Spleen (tissue), 11 donors: ENCODE measurements at regions not wholly inside any gene's neighbourhood (a gene's known extent, or its start where the extent isn't known, plus 50 kb on each side); places are given as distances from the start of the nearest gene placed in this dataset.

Experiments used
- DNase-seq: peaks from one replicate; pipeline ENCODE4 v3.0.0-alpha.2; 2020
- H3K27ac ChIP-seq, 8 donors: fragments of 200-600 bp; sonication (generic) in 7 of 8; 1 replicate in 4 of 8; 2 replicates in 4 of 8; pipeline versions ENCODE4 v1.5.0 to v1.8.0; 2016 to 2021; ENCODE audit warnings: inconsistent platforms in 4 of 8, mild to moderate bottlenecking in 4 of 8, moderate library complexity in 1 of 8
- H3K27me3 ChIP-seq, 7 donors: fragments of 200-600 bp; sonication (generic) in 6 of 7; replicated peaks in 1 of 7; 1 replicate in 4 of 7; 2 replicates in 3 of 7; pipeline versions ENCODE4 v1.5.0 to v1.8.0; 2016 to 2021; ENCODE audit warnings: inconsistent platforms in 3 of 7, mild to moderate bottlenecking in 1 of 7
- H3K36me3 ChIP-seq, 6 donors: fragments of 200-600 bp; sonication (generic) in 5 of 6; 1 replicate in 4 of 6; 2 replicates in 2 of 6; pipeline versions ENCODE4 v1.5.0 to v1.8.0; 2016 to 2021; ENCODE audit warnings: inconsistent platforms in 2 of 6
- H3K4me1 ChIP-seq, 6 donors: fragments of 200-600 bp; sonication (generic) in 5 of 6; 1 replicate in 3 of 6; 2 replicates in 3 of 6; pipeline versions ENCODE4 v1.5.0 to v1.8.0; 2016 to 2021; ENCODE audit warnings: inconsistent platforms in 3 of 6
- H3K4me3 ChIP-seq, 8 donors: fragments of 200-600 bp; sonication (generic) in 7 of 8; 1 replicate in 4 of 8; 2 replicates in 4 of 8; pipeline versions ENCODE4 v1.5.0 to v1.8.0; 2016 to 2021; ENCODE audit warnings: inconsistent platforms in 4 of 8, mild to moderate bottlenecking in 4 of 8, moderate library complexity in 2 of 8
- H3K9me3 ChIP-seq, 8 donors: fragments of 200-600 bp; sonication (generic) in 7 of 8; 1 replicate in 4 of 8; 2 replicates in 4 of 8; pipeline versions ENCODE4 v1.5.0 to v1.8.0; 2016 to 2021; ENCODE audit warnings: inconsistent platforms in 4 of 8
- CTCF ChIP-seq, 11 experiments: fragments of 200-600 bp in 7 of 11; fragments of 450-650 bp in 4 of 11; sonication (generic) in 4 of 11; IDR thresholded peaks in 8 of 11; conservative IDR thresholded peaks in 3 of 11; 1 replicate in 7 of 11; 2 replicates in 4 of 11; pipeline versions ENCODE4 v1.4.0 to v1.8.0; 2016 to 2021; ENCODE audit warnings: antibody characterized with exemption in 11 of 11, inconsistent platforms in 4 of 11, mild to moderate bottlenecking in 1 of 11
- POLR2A ChIP-seq, 3 donors: fragments of 450-650 bp; IDR thresholded peaks; one replicate each; pipeline ENCODE4 v1.5.1; 2017; ENCODE audit warnings: antibody characterized with exemption in 3 of 3, mild to moderate bottlenecking in 1 of 3
- POLR2AphosphoS5 ChIP-seq, 3 donors: sonication (generic); formaldehyde crosslinking; IDR thresholded peaks; one replicate each; pipeline ENCODE4 v1.5.1; 2017; ENCODE audit warnings: antibody characterized with exemption in 3 of 3
- WGBS, 5 donors: extraction: QIAGEN DNeasy Blood & Tissue Kit in 3 of 5; methylation state at CpG; one replicate each; pipeline versions ENCODE4 v1.1.5 to v1.1.7; 2013 to 2018; 5-methylcytosine and 5-hydroxymethylcytosine counted together
- intact Hi-C: fragments of 100-400 bp; cut with DNase I; formaldehyde crosslinking; loops from one replicate; pipeline ENCODE4 v1.15.0; 2023; ENCODE audit warnings: low total_unique reads
- donor health status: healthy with polysubstance abuse.
- donor health status: DM: no; HTN: no; CAD: no; lungs with moderate emphysema.
- donor health status: DM: no; HTN: no; CAD: no.
- donor health status: Bipolar disorder and iron deficiency.
- donor health status: healthy.
- donor health status: DM: no; HTN: no; CAD: no.
- donor health status: DM: yes; HTN: yes; CAD: no.

GRCh38 chr9:78622126-78622525 lies 325.2 kb downstream of the PSAT1 start:
- no peak overlapping the region for H3K27ac ChIP-seq
- H3K27me3 ChIP-seq: no peaks in the 10 kb centered on the region
- no peak overlapping the region for H3K4me3 ChIP-seq
- no peaks in the 10 kb centered on the region for H3K36me3 ChIP-seq
- DNase-seq: no peak
- no peaks in the 10 kb centered on the region for H3K4me1 ChIP-seq
- WGBS, 5 donors: 85 to 95% (median 89%) methylated on average over 2 of the region's 2 CpGs
- TF ChIP-seq POLR2A (IDR thresholded peaks at IDR 0.05): no peak
- no peaks in the 10 kb centered on the region for H3K9me3 ChIP-seq
- intact Hi-C loops: no loop called here

GRCh38 chr9:78626971-78627370 lies 330.0 kb downstream of the PSAT1 start:
- intact Hi-C loops: no loop called here
- TF ChIP-seq POLR2AphosphoS5 (IDR thresholded peaks at IDR 0.05): no peak
- TF ChIP-seq POLR2A (IDR thresholded peaks at IDR 0.05): no peak
- no peak for TF ChIP-seq CTCF (IDR thresholded peaks at IDR 0.05 in 8 of 11, conservative IDR thresholded peaks at IDR 0.05 in 3 of 11)
- no peaks in the 10 kb centered on the region for H3K4me1 ChIP-seq

GRCh38 chr9:78630966-78631365 lies 334.0 kb downstream of the PSAT1 start:
- H3K36me3 ChIP-seq: no peaks in the 10 kb centered on the region
- DNase-seq: no peak
- intact Hi-C loops: no loop called here
- H3K27me3 ChIP-seq: no peaks in the 10 kb centered on the region
- WGBS, 5 donors: 26 to 57% (median 53%) methylated on average over 4 of the region's 4 CpGs
- H3K4me1 ChIP-seq: no peaks in the 10 kb centered on the region
- no peak overlapping the region for H3K27ac ChIP-seq
- no peak overlapping the region for H3K4me3 ChIP-seq
- no peak for TF ChIP-seq CTCF (IDR thresholded peaks at IDR 0.05 in 8 of 11, conservative IDR thresholded peaks at IDR 0.05 in 3 of 11)
- TF ChIP-seq POLR2AphosphoS5 (IDR thresholded peaks at IDR 0.05): no peak
- TF ChIP-seq POLR2A (IDR thresholded peaks at IDR 0.05): no peak
- H3K9me3 ChIP-seq: no peaks in the 10 kb centered on the region

More at GRCh38 chr9:78626971-78627370, 330.0 kb downstream of the PSAT1 start:
- no peak overlapping the region for H3K27ac ChIP-seq
- no peak overlapping the region for H3K4me3 ChIP-seq
- no peaks in the 10 kb centered on the region for H3K9me3 ChIP-seq
- DNase-seq: no peak
- H3K36me3 ChIP-seq: no peaks in the 10 kb centered on the region
- no peaks in the 10 kb centered on the region for H3K27me3 ChIP-seq

GRCh38 chr9:78640728-78641127 lies 343.8 kb downstream of the PSAT1 start:
- TF ChIP-seq CTCF (IDR thresholded peaks at IDR 0.05 in 8 of 11, conservative IDR thresholded peaks at IDR 0.05 in 3 of 11) (no peak), POLR2AphosphoS5 (IDR thresholded peaks at IDR 0.05) (no peak), POLR2A (IDR thresholded peaks at IDR 0.05) (no peak)
- intact Hi-C loops: no loop called here
- H3K4me3 ChIP-seq: no peak overlapping the region
- H3K9me3 ChIP-seq: peaks cover 0 to 10% (median 7%) of the 10 kb centered on the region in 8 donors
- WGBS, 5 donors: 63 to 83% (median 78%) methylated on average over 4 of the region's 4 CpGs
- H3K27me3 ChIP-seq: no peaks in the 10 kb centered on the region
- H3K27ac ChIP-seq: no peak overlapping the region
- no peaks in the 10 kb centered on the region for H3K36me3 ChIP-seq
- H3K4me1 ChIP-seq: no peaks in the 10 kb centered on the region
- no peak for DNase-seq

DNA sequence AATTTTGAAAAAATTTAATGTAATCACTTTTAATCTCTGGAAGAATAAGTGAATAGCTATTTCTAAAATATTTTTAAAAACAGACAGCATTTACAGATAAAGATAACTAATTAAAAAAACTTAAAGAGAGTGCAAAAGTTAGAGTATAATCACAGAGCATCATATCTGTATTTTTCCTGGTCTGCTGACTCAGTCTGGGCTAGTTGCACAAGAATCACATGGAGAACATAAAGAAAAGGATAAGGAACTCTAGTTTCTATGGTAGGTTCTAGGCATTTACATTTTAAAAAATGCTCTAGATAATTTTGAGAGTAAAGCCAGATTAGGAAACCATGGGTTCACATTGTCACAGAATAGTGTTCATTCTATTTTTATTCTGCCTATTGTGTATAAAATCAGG lies 347.4 kb downstream of the PSAT1 start:
- peaks cover 0 to 35% (median 23%) of the 10 kb centered on the region in 8 donors for H3K9me3 ChIP-seq
- TF ChIP-seq POLR2AphosphoS5 (IDR thresholded peaks at IDR 0.05): no peak
- TF ChIP-seq CTCF (IDR thresholded peaks at IDR 0.05 in 8 of 11, conservative IDR thresholded peaks at IDR 0.05 in 3 of 11): no peak
- TF ChIP-seq POLR2A (IDR thresholded peaks at IDR 0.05): no peak

More for the DNA sequence above, 347.4 kb downstream of the PSAT1 start:
- intact Hi-C loops: no loop called here
- no peak overlapping the region for H3K27ac ChIP-seq
- no peak for DNase-seq
- no peak overlapping the region for H3K4me3 ChIP-seq
- no peaks in the 10 kb centered on the region for H3K27me3 ChIP-seq
- H3K4me1 ChIP-seq: no peaks in the 10 kb centered on the region
- no peaks in the 10 kb centered on the region for H3K36me3 ChIP-seq
